SK-N-SH (cell line): ENCODE measurements at regions not wholly inside any gene's neighbourhood (a gene's known extent, or its start where the extent isn't known, plus 50 kb on each side); places are given as distances from the start of the nearest gene placed in this dataset.

ENCODE experiments used
- CTCF ChIA-PET: fragments of 300-600, 350-600 bp; formaldehyde crosslinking; extraction: SDS; loops from one replicate; lab custom pipeline; 2021; lab: Yijun Ruan, JAX
- POLR2A ChIA-PET: fragments of 350-600 bp; sonication (Branson Sonifier 250); formaldehyde crosslinking; extraction: SDS; loops from one replicate; lab custom pipeline; 2020; ENCODE audit warnings: antibody characterized with exemption, inconsistent platforms; lab: Yijun Ruan, JAX
- DNase-seq: peaks from one replicate; pipeline ENCODE4 v3.0.0; 2012
- H2AFZ ChIP-seq: fragments of 200-600 bp; sonication (generic); 2 replicates; pipeline ENCODE4 v1.8.1; 2016; ENCODE audit warnings: antibody characterized with exemption, mild to moderate bottlenecking, low read depth
- H3F3A ChIP-seq: fragments of 200-600 bp; sonication (generic); replicated peaks from 2 replicates; pipeline ENCODE3; 2016; ENCODE audit warnings: antibody characterized with exemption, mild to moderate bottlenecking; ENCODE audit not compliant: insufficient read depth
- H3K27ac ChIP-seq, 2 experiments: fragments of 200-500 bp in 1 of 2; fragments of 200-600 bp in 1 of 2; sonication (Bioruptor generic) in 1 of 2; sonication (generic), shearing (Covaris generic) in 1 of 2; 2 replicates each; pipeline versions ENCODE4 v1.5.1 to v1.6.1; 2014 to 2016; ENCODE audit warnings: low read depth in 2 of 2, inconsistent platforms in 1 of 2, low read length in 1 of 2, mild to moderate bottlenecking in 1 of 2, mixed read lengths in 1 of 2
- H3K27me3 ChIP-seq: fragments of 200-600 bp; sonication (generic), shearing (Covaris generic); 2 replicates; pipeline ENCODE4 v1.6.1; 2016; ENCODE audit warnings: mixed run types; ENCODE audit not compliant: insufficient read depth
- H3K36me3 ChIP-seq, 2 experiments: fragments of 200-500 bp in 1 of 2; fragments of 200-600 bp in 1 of 2; sonication (Bioruptor generic) in 1 of 2; sonication (generic) in 1 of 2; replicated peaks in 1 of 2; 2 replicates each; pipeline versions ENCODE3 to v1.5.1; 2014 to 2016; ENCODE audit warnings: low read length in 1 of 2, mild to moderate bottlenecking in 1 of 2; ENCODE audit not compliant: insufficient read depth in 2 of 2, control insufficient read depth in 1 of 2
- H3K4me1 ChIP-seq, 2 experiments: fragments of 200-500 bp in 1 of 2; fragments of 200-600 bp in 1 of 2; sonication (Bioruptor generic) in 1 of 2; sonication (generic), shearing (Covaris generic) in 1 of 2; 2 replicates each; pipeline versions ENCODE4 v1.5.1 to v1.6.1; 2014 to 2016; ENCODE audit warnings: low read depth in 1 of 2, low read length in 1 of 2, mixed run types in 1 of 2; ENCODE audit not compliant: insufficient read depth in 2 of 2, control insufficient read depth in 1 of 2
- H3K4me2 ChIP-seq: fragments of 200-600 bp; sonication (generic), shearing (Covaris generic); 2 replicates; pipeline ENCODE4 v1.6.1; 2017; ENCODE audit warnings: mixed run types
- H3K4me3 ChIP-seq, 2 experiments: fragments of 200-500 bp in 1 of 2; fragments of 200-600 bp in 1 of 2; sonication (Bioruptor generic) in 1 of 2; sonication (generic), shearing (Covaris generic) in 1 of 2; 2 replicates each; pipeline versions ENCODE4 v1.5.1 to v1.8.1; 2014 to 2016; ENCODE audit warnings: low read depth in 2 of 2, inconsistent platforms in 1 of 2, low read length in 1 of 2, mild to moderate bottlenecking in 1 of 2, mixed read lengths in 1 of 2, moderate library complexity in 1 of 2
- H3K79me2 ChIP-seq: fragments of 200-600 bp; sonication (generic); 2 replicates; pipeline ENCODE4 v1.8.1; 2017; ENCODE audit warnings: mild to moderate bottlenecking; ENCODE audit not compliant: insufficient read depth
- H3K9ac ChIP-seq: fragments of 200-600 bp; sonication (generic); 2 replicates; pipeline ENCODE4 v1.6.1; 2017; ENCODE audit warnings: mixed run types
- H3K9me2 ChIP-seq: fragments of 200-600 bp; sonication (generic); 2 replicates; pipeline ENCODE4 v1.6.1; 2017; ENCODE audit warnings: mixed run types
- H3K9me3 ChIP-seq: fragments of 200-600 bp; sonication (generic); 2 replicates; pipeline ENCODE4 v1.6.1; 2017; ENCODE audit warnings: mixed run types, mild to moderate bottlenecking, moderate library complexity
- H4K20me1 ChIP-seq: fragments of 200-600 bp; sonication (generic); 2 replicates; pipeline ENCODE4 v1.6.1; 2017; ENCODE audit warnings: mild to moderate bottlenecking, mixed run types; ENCODE audit not compliant: insufficient read depth
- EP300 ChIP-seq, 2 experiments: IDR thresholded peaks; 2 replicates each; pipeline versions ENCODE4 v1.4.0 to v1.6.1; 2012; ENCODE audit warnings: borderline replicate concordance in 1 of 2, low read depth in 1 of 2, low read length in 1 of 2
- FOSL2 ChIP-seq: IDR thresholded peaks from 2 replicates; pipeline ENCODE4 v1.4.0; 2012; ENCODE audit warnings: low read depth, mild to moderate bottlenecking, moderate library complexity, borderline replicate concordance
- FOXJ3 ChIP-seq: sonication (generic); formaldehyde crosslinking; IDR thresholded peaks from 2 replicates; pipeline ENCODE4 v1.5.1; 2020; ENCODE audit warnings: mild to moderate bottlenecking, missing genetic modification reagents
- FOXM1 ChIP-seq: IDR thresholded peaks from 2 replicates; pipeline ENCODE4 v1.4.0; 2012; ENCODE audit warnings: low read depth, mild to moderate bottlenecking
- GABPA ChIP-seq: IDR thresholded peaks from 2 replicates; pipeline ENCODE4 v1.4.0; 2012; ENCODE audit warnings: low read depth, mild to moderate bottlenecking
- GATA2 ChIP-seq: sonication (generic); formaldehyde crosslinking; IDR thresholded peaks from 2 replicates; pipeline ENCODE4 v1.5.0; 2020; ENCODE audit warnings: mild to moderate bottlenecking, missing genetic modification reagents
- JUND ChIP-seq: IDR thresholded peaks from 2 replicates; pipeline ENCODE4 v1.4.0; 2012
- MAX ChIP-seq: IDR thresholded peaks from 2 replicates; pipeline ENCODE4 v1.4.0; 2012; ENCODE audit warnings: low read depth
- PBX3 ChIP-seq: IDR thresholded peaks from 2 replicates; pipeline ENCODE4; 2012
- POLR2AphosphoS5 ChIP-seq: IDR thresholded peaks from 2 replicates; pipeline ENCODE4 v1.6.1; 2012; ENCODE audit warnings: low read depth, low read length
- RCOR1 ChIP-seq: fragments of 150-350 bp; IDR thresholded peaks from 2 replicates; pipeline ENCODE4 v1.6.1; 2017; ENCODE audit warnings: antibody characterized with exemption, low read length
- RFX5 ChIP-seq: IDR thresholded peaks from 2 replicates; pipeline ENCODE4 v1.6.1; 2012; ENCODE audit warnings: mild to moderate bottlenecking, improper control_type of control experiment, low read length
- SIN3A ChIP-seq: IDR thresholded peaks from 2 replicates; pipeline ENCODE4 v1.6.1; 2012; ENCODE audit warnings: low read depth, mild to moderate bottlenecking, low read length, moderate library complexity, borderline replicate concordance
- TCF12 ChIP-seq: IDR thresholded peaks from 2 replicates; pipeline ENCODE4 v1.4.0; 2012
- TEAD4 ChIP-seq: IDR thresholded peaks from 2 replicates; pipeline ENCODE4 v1.4.0; 2012; ENCODE audit warnings: mild to moderate bottlenecking, borderline replicate concordance; ENCODE audit not compliant: insufficient read depth
- WGBS: methylation state at CpG from one replicate; pipeline ENCODE4 v1.1.6; 2017; ENCODE audit warnings: low lambda C conversion rate; 5-methylcytosine and 5-hydroxymethylcytosine counted together
- TF ChIP-seq, protein P1 (sequence below): IDR thresholded peaks from 2 replicates; pipeline ENCODE4 v1.6.1; 2012; ENCODE audit warnings: mild to moderate bottlenecking, low read depth, low read length, moderate library complexity

DNA sequence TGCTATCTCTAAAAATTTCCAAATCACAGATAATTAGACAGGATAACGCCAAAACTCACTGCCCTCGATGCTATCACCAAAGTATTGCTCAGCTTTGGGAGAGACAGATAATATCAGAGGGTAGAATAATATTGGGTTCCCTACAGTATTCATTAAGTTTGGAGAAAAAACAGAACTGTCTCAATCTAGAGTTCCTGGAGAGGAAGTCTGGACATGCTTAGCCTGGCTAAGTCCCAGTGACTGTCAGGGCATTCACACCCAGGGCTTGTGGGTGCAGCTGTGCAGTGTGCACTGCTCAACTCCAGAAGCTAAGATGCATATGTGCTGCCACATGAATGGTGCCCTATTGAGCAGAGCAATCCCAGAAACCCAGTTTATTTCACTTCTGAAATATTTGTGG lies 459.6 kb upstream of the DPH6 start:
- H3K9me3 ChIP-seq: 0 out of 2 replicates have a peak, but pooled peaks cover 10% of the 10 kb centered on the region
- H3K27me3 ChIP-seq: no peaks in the 10 kb centered on the region
- H3K27ac ChIP-seq: peak overlapping the region in 1 of 2 experiments; percentile 53; a peak in 1 of 4 replicates
- no peaks in the 10 kb centered on the region for H4K20me1 ChIP-seq
- H2AFZ ChIP-seq: no peak overlapping the region
- no peaks in the 10 kb centered on the region for H3K36me3 ChIP-seq
- H3K4me2 ChIP-seq: no peak overlapping the region
- POLR2A ChIA-PET: no interaction called here
- peak in 1 of 2 experiments; percentile 21; a peak in 2 of 4 replicates for TF ChIP-seq EP300 (IDR thresholded peaks at IDR 0.05; ENCODE audit: borderline replicate concordance in 1 of 2, low read depth in 1 of 2, low read length in 1 of 2)
- no peak for TF ChIP-seq FOXJ3 (CRISPR knock-in tag)
- TF ChIP-seq, protein P1, sequence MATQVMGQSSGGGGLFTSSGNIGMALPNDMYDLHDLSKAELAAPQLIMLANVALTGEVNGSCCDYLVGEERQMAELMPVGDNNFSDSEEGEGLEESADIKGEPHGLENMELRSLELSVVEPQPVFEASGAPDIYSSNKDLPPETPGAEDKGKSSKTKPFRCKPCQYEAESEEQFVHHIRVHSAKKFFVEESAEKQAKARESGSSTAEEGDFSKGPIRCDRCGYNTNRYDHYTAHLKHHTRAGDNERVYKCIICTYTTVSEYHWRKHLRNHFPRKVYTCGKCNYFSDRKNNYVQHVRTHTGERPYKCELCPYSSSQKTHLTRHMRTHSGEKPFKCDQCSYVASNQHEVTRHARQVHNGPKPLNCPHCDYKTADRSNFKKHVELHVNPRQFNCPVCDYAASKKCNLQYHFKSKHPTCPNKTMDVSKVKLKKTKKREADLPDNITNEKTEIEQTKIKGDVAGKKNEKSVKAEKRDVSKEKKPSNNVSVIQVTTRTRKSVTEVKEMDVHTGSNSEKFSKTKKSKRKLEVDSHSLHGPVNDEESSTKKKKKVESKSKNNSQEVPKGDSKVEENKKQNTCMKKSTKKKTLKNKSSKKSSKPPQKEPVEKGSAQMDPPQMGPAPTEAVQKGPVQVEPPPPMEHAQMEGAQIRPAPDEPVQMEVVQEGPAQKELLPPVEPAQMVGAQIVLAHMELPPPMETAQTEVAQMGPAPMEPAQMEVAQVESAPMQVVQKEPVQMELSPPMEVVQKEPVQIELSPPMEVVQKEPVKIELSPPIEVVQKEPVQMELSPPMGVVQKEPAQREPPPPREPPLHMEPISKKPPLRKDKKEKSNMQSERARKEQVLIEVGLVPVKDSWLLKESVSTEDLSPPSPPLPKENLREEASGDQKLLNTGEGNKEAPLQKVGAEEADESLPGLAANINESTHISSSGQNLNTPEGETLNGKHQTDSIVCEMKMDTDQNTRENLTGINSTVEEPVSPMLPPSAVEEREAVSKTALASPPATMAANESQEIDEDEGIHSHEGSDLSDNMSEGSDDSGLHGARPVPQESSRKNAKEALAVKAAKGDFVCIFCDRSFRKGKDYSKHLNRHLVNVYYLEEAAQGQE: no peak
- no peak for TF ChIP-seq SIN3A
- no peak for TF ChIP-seq POLR2AphosphoS5
- no peak for TF ChIP-seq RFX5
- TF ChIP-seq FOXM1: no peak
- TF ChIP-seq RCOR1: peak; percentile 16; the same call in 1 of the 2 replicates
- no peak for TF ChIP-seq JUND
- TF ChIP-seq TCF12: peak; percentile 36
- TF ChIP-seq FOSL2: no peak
- peak; percentile 45; the same call in 1 of the 2 replicates for TF ChIP-seq GATA2 (CRISPR knock-in tag)
- no peak for TF ChIP-seq TEAD4
- no peak for TF ChIP-seq GABPA
- 0 out of 2 replicates have a peak, but pooled peaks have one; percentile 16 for TF ChIP-seq PBX3
- no peak for TF ChIP-seq MAX
- H3K4me3 ChIP-seq: no peak overlapping the region
- CTCF ChIA-PET: interaction anchor here (0.6 to 1.3 kb wide), 4 partner anchors 18 to 839 kb away, joined by 3 to 4 read pairs (median 3); no protein-coding TSS in a partner anchor
- no peaks in the 10 kb centered on the region for H3F3A ChIP-seq
- H3K9me2 ChIP-seq: no peaks in the 10 kb centered on the region
- H3K79me2 ChIP-seq: no peaks in the 10 kb centered on the region
- peaks cover 0 to 6% of the 10 kb centered on the region in 2 experiments; a peak in 2 of 4 replicates for H3K4me1 ChIP-seq
- WGBS: 31% methylated on average over 2 of the region's 2 CpGs
- no peak overlapping the region for H3K9ac ChIP-seq
- peak; percentile 15 for DNase-seq
